DOHH2 (cell line): ENCODE measurements at regions not wholly inside any gene's neighbourhood (a gene's known extent, or its start where the extent isn't known, plus 50 kb on each side); places are given as distances from the start of the nearest gene placed in this dataset.

Experiments used
- CTCF ChIP-seq: fragments of 200-600 bp; sonication (generic); IDR thresholded peaks from one replicate; pipeline ENCODE4 v1.5.1; 2014; ENCODE audit warnings: antibody characterized with exemption, mild to moderate bottlenecking, low read depth, low read length; ENCODE audit not compliant: poor library complexity, severe bottlenecking
- EZH2phosphoT487 ChIP-seq: fragments of 200-600 bp; sonication (generic); IDR thresholded peaks from 2 replicates; pipeline ENCODE4 v1.6.1; 2017; ENCODE audit warnings: borderline replicate concordance, mild to moderate bottlenecking, antibody characterized with exemption, low read length, moderate library complexity, mixed read lengths

DNA sequence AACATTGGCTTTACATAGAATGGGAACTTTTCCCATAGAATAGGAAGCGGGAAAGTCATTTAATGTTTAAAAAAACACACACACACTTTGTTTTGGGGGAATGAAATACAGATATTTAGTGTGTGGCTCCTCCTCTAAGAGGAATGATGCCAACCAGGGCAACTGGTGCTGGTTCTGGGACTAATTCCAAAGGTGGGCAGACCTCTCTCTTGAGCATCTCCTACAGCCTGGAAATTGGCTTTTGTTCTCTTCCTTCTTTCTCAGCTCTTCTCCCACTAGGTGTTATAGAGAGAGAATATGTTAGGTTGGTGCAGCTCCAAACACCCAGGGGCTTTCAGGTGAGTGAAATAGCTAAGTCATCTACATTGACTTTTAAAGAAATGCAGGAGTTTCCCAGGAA lies 190.1 kb downstream of the RAD51AP2 start:
- TF ChIP-seq CTCF, result no peak
- no peak for TF ChIP-seq EZH2phosphoT487
